ENCODE measurements at regions not wholly inside any gene's neighbourhood (a gene's known extent, or its start where the extent isn't known, plus 50 kb on each side); places are given as distances from the start of the nearest gene placed in this dataset.

- Histone ChIP-seq H3K9me3 (no peaks in the 10 kb centered on the region), H3K4me1 (ENCODE audit: control insufficient read depth in 1 of 2, insufficient read depth in 2 of 2, low read depth in 1 of 2, low read length in 1 of 2) (peaks cover 0 to 5% of the 10 kb centered on the region in 2 experiments; a peak in 2 of 4 replicates), H3K4me3 (ENCODE audit: low read depth in 2 of 2, low read length in 1 of 2) (no peak overlapping the region), H3K9ac (no peak overlapping the region), H4K20me1 (ENCODE audit: insufficient read depth) (no peaks in the 10 kb centered on the region), H3F3A (replicated peaks; ENCODE audit: insufficient read depth) (no peaks in the 10 kb centered on the region), H3K27ac (ENCODE audit: low read depth in 2 of 2, low read length in 1 of 2) (no peak overlapping the region), H3K27me3 (ENCODE audit: insufficient read depth) (peaks cover 17% of the 10 kb centered on the region), H3K36me3 (replicated peaks in 1 of 2; ENCODE audit: control insufficient read depth in 1 of 2, insufficient read depth in 2 of 2, low read length in 1 of 2) (no peaks in the 10 kb centered on the region), H2AFZ (ENCODE audit: low read depth) (no peak overlapping the region), H3K79me2 (ENCODE audit: insufficient read depth) (no peaks in the 10 kb centered on the region), H3K4me2 (no peak overlapping the region), H3K9me2 (no peaks in the 10 kb centered on the region)
- ChIA-PET POLR2A (no interaction called here), CTCF (interaction anchor here (1.4 to 2.3 kb wide), 2 partner anchors 20 to 198 kb away, joined by 3 to 6 read pairs; no protein-coding TSS in a partner anchor)
- 86% methylated on average over 3 of the region's 3 CpGs for WGBS (ENCODE audit: low lambda C conversion rate)
- DNase-seq: no peak
- TF ChIP-seq FOSL2 (IDR thresholded peaks at IDR 0.05; ENCODE audit: borderline replicate concordance, low read depth): no peak
- no peak for TF ChIP-seq IRF3 (IDR thresholded peaks at IDR 0.05; ENCODE audit: low read depth, low read length)
- TF ChIP-seq JUND (IDR thresholded peaks at IDR 0.05): no peak
- TF ChIP-seq NRF1 (IDR thresholded peaks at IDR 0.05; ENCODE audit: low read depth, low read length): no peak
- TF ChIP-seq SMC3 (IDR thresholded peaks at IDR 0.05; ENCODE audit: low read depth, low read length): no peak
- no peak for TF ChIP-seq TCF12 (IDR thresholded peaks at IDR 0.05)
- no peak for TF ChIP-seq CHD2 (IDR thresholded peaks at IDR 0.05; ENCODE audit: low read length, partially characterized antibody)
- TF ChIP-seq FOXJ3 (CRISPR knock-in tag; IDR thresholded peaks at IDR 0.05): no peak
- no peak for TF ChIP-seq MAX (IDR thresholded peaks at IDR 0.05; ENCODE audit: low read depth)
- TF ChIP-seq RCOR1 (IDR thresholded peaks at IDR 0.05; ENCODE audit: low read length): no peak
- TF ChIP-seq CTCF (IDR thresholded peaks at IDR 0.05): no peak
- TF ChIP-seq EZH2phosphoT487 (IDR thresholded peaks at IDR 0.05; ENCODE audit: borderline replicate concordance, low read depth): no peak
- no peak for TF ChIP-seq YY1 (IDR thresholded peaks at IDR 0.05; ENCODE audit: low read depth)
- TF ChIP-seq ELF1 (IDR thresholded peaks at IDR 0.05): no peak
- TF ChIP-seq USF1 (IDR thresholded peaks at IDR 0.05; ENCODE audit: borderline replicate concordance, low read depth): no peak
- no peak for TF ChIP-seq RXRA (IDR thresholded peaks at IDR 0.05; ENCODE audit: borderline replicate concordance, low read depth)
- TF ChIP-seq GABPA (IDR thresholded peaks at IDR 0.05; ENCODE audit: low read depth): no peak
These were observed 105.8 kb upstream of the RASGRP1 start for GRCh38 chr15:38670128-38671005.

Measured in SK-N-SH (cell line).